ENCODE measurements at regions not wholly inside any gene's neighbourhood (a gene's known extent, or its start where the extent isn't known, plus 50 kb on each side); places are given as distances from the start of the nearest gene placed in this dataset.
A peak's percentile ranks its signal among the peaks of the same experiment; 100 is the strongest.
"Not testable (repeated sequence)": the region's sequence is repeated elsewhere in the genome, so short reads cannot be mapped to it uniquely, and the experiment has no call there.

DNA sequence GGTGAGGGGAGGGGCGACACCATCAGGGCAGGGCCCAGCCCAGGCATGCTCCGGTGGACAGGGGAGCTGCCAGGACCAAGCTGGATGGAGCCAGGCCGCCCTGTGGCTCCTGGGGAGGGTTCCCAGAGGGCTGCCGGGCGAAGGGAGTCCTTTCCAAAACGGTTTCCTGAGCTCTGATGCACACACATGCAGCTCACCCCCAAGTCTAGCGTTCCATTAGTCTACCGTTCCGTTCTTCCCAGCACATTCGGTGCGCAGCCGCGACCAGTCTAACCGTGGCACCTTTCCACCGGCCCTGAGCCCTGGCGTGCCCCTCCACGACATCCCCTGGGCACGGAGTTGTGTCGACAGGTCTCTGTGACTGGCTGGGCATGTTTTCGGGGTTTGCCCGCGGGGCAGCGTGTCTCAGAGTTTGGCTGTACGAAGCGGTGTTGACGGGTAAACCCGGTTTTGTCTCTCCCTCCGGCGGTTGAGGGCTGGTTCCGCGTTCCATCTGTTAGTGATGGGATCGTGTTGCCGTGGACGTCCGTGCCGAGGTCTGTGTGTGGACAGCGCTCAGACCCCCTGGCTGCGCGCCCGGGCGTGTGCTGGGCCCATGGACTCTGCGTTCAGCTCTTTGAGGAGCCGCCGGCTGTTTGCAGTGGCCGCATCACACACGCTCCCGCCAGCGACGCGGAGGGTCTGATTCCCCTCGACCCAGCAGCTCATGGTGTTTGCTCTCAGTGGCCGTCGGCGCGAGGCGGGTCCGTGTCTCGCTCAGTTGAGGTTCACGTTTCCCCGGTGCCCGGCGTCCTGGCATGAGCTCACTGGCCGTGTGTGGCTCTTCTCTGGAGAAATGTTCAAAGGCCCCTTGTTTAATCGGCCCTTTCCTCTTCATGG is 121.2 kb downstream of the IGLL1 start:
- Histone ChIP-seq H3K79me2 (ENCODE audit: insufficient read depth, low read length) (peaks cover 29% of the 10 kb centered on the region), H3K4me1 (ENCODE audit: insufficient read depth, low read length) (peaks cover 70% of the 10 kb centered on the region), H3K4me3 (ENCODE audit: low read depth in 1 of 2, low read length in 2 of 2) (peak overlapping the region in 1 of 2 experiments; percentile 52; a peak in 2 of 4 replicates), H3K27me3 (ENCODE audit: insufficient read depth, low read length, poor library complexity) (no peaks in the 10 kb centered on the region), H4K20me1 (ENCODE audit: insufficient read depth, low read length) (no peaks in the 10 kb centered on the region), H3K27ac (ENCODE audit: low read length) (peak overlapping the region; percentile 93), H3K36me3 (ENCODE audit: insufficient read depth, low read length) (peaks cover 12% of the 10 kb centered on the region), H3K4me2 (ENCODE audit: insufficient read depth, low read length) (peak overlapping the region; percentile 68), H2AFZ (ENCODE audit: low read depth, low read length) (no peak overlapping the region), H3K9me3 (ENCODE audit: insufficient read depth, low read length, severe bottlenecking) (no peaks in the 10 kb centered on the region), H3K9ac (ENCODE audit: low read depth, low read length) (peak overlapping the region; percentile 71)
- ATAC-seq (ENCODE audit: insufficient read depth, low read depth): no peak
- DNase-seq: peak; percentile 41
- TF ChIP-seq, protein P1, sequence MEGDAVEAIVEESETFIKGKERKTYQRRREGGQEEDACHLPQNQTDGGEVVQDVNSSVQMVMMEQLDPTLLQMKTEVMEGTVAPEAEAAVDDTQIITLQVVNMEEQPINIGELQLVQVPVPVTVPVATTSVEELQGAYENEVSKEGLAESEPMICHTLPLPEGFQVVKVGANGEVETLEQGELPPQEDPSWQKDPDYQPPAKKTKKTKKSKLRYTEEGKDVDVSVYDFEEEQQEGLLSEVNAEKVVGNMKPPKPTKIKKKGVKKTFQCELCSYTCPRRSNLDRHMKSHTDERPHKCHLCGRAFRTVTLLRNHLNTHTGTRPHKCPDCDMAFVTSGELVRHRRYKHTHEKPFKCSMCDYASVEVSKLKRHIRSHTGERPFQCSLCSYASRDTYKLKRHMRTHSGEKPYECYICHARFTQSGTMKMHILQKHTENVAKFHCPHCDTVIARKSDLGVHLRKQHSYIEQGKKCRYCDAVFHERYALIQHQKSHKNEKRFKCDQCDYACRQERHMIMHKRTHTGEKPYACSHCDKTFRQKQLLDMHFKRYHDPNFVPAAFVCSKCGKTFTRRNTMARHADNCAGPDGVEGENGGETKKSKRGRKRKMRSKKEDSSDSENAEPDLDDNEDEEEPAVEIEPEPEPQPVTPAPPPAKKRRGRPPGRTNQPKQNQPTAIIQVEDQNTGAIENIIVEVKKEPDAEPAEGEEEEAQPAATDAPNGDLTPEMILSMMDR (IDR thresholded peaks at IDR 0.05; ENCODE audit: borderline replicate concordance, extremely low read depth, low read length, poor library complexity, severe bottlenecking): no peak
- no peak for TF ChIP-seq EZH2 (IDR thresholded peaks at IDR 0.05; ENCODE audit: borderline replicate concordance, low read depth, low read length, severe bottlenecking)

DNA sequence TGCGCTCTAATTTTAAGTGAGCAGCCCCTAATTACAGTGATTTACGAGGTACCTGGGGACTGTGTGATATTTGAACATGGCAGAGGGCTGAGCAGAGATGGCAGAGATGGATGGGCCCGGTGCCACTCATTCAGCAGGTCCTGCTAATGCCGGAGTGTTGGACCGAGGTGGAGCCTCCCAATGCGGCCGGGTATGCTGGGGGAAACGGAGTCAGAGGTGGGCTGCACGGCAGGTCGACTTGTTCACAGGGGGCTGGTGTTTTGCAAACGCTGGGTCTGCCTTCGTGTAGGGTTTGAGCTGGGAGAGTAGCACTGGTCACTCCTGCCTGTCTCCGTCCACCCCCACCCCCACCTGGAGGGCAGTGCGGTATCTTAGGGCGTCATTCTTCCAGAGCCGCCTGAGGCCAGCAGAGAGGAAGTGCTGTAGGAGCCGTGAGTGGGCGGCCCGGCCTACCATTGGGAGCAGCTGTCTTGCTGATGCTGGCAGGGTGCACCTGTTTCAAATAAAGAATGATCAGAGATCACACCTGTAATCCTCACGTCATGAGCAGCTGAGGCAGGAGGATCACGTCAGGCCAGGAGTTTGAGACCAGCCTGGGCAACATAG is 122.6 kb downstream of the IGLL1 start:
- H2AFZ ChIP-seq (ENCODE audit: low read depth, low read length): 0 out of 2 replicates have a peak overlapping the region, but pooled peaks have one; percentile 2
- peaks cover 9% of the 10 kb centered on the region for H3K36me3 ChIP-seq (ENCODE audit: insufficient read depth, low read length)
- ATAC-seq (ENCODE audit: insufficient read depth, low read depth): 0 out of 3 replicates have a peak, but pooled peaks have one; percentile 3
- peak; percentile 73 for DNase-seq
- H3K4me3 ChIP-seq (ENCODE audit: low read depth in 1 of 2, low read length in 2 of 2): peak overlapping the region in 1 of 2 experiments; percentile 52; a peak in 3 of 4 replicates
- H3K4me1 ChIP-seq (ENCODE audit: insufficient read depth, low read length): peaks cover 72% of the 10 kb centered on the region
- H3K27ac ChIP-seq (ENCODE audit: low read length): peak overlapping the region; percentile 93
- no peak for TF ChIP-seq EZH2 (IDR thresholded peaks at IDR 0.05; ENCODE audit: borderline replicate concordance, low read depth, low read length, severe bottlenecking)
- TF ChIP-seq, protein P1 (IDR thresholded peaks at IDR 0.05; ENCODE audit: borderline replicate concordance, extremely low read depth, low read length, poor library complexity, severe bottlenecking): no peak
- H3K27me3 ChIP-seq (ENCODE audit: insufficient read depth, low read length, poor library complexity): no peaks in the 10 kb centered on the region
- peaks cover 29% of the 10 kb centered on the region for H3K79me2 ChIP-seq (ENCODE audit: insufficient read depth, low read length)
- H3K9ac ChIP-seq (ENCODE audit: low read depth, low read length): peak overlapping the region; percentile 71
- H4K20me1 ChIP-seq (ENCODE audit: insufficient read depth, low read length): no peaks in the 10 kb centered on the region
- peak overlapping the region; percentile 68 for H3K4me2 ChIP-seq (ENCODE audit: insufficient read depth, low read length)
- no peaks in the 10 kb centered on the region for H3K9me3 ChIP-seq (ENCODE audit: insufficient read depth, low read length, severe bottlenecking)

DNA sequence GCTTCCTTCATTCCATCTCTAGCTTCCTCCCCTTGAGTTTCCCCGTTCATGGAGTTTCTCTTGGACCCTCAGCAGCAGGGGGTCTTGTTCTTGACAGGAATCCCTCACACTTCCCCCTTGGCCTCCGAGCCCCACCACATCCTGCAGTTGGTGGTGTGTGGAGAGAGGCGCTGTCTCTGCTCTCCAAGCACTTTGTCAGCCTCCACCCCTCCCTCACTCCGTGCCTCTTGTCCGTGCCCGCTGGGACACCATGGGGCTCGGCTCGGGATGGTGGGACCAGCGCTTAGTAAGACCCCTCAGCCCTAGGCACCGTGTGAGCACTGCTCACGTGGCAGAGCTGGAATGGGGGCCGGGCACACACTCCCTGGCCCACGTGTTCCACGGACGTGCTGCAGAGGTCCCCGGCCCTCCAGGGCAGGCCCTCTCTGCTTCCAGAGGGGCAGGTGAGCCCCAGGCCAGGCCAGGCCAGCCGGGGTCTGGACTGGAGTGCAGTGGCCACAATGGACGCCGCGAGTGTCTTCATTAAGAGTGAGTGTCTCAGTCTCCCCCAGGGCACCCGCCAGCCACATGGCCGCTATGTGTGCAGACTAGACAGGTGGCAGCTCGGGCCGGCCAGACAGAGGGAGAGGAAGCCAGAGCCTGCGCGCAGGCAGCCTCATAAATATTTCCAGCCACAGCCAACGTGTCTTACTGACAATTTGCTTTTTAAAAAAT is 123.3 kb downstream of the IGLL1 start:
- peak; percentile 90 for DNase-seq
- H3K27me3 ChIP-seq (ENCODE audit: insufficient read depth, low read length, poor library complexity); H3K36me3 ChIP-seq (ENCODE audit: insufficient read depth, low read length); H3K9me3 ChIP-seq (ENCODE audit: insufficient read depth, low read length, severe bottlenecking); H4K20me1 ChIP-seq (ENCODE audit: insufficient read depth, low read length): not testable (repeated sequence)
- peak overlapping the region; percentile 71 for H3K9ac ChIP-seq (ENCODE audit: low read depth, low read length)
- H2AFZ ChIP-seq (ENCODE audit: low read depth, low read length): peak overlapping the region; percentile 63
- H3K4me3 ChIP-seq (ENCODE audit: low read depth in 1 of 2, low read length in 2 of 2): peak overlapping the region; percentile 2 to 52; a peak in 3 of 4 replicates
- H3K4me1 ChIP-seq (ENCODE audit: insufficient read depth, low read length): peaks cover 72% of the 10 kb centered on the region
- TF ChIP-seq, protein P1 (IDR thresholded peaks at IDR 0.05; ENCODE audit: borderline replicate concordance, extremely low read depth, low read length, poor library complexity, severe bottlenecking): peak; percentile 22
- peak overlapping the region; percentile 68 for H3K4me2 ChIP-seq (ENCODE audit: insufficient read depth, low read length)
- peak; percentile 64 for ATAC-seq (ENCODE audit: insufficient read depth, low read depth)
- H3K79me2 ChIP-seq (ENCODE audit: insufficient read depth, low read length): peaks cover 29% of the 10 kb centered on the region
- peak overlapping the region; percentile 93 for H3K27ac ChIP-seq (ENCODE audit: low read length)

DNA sequence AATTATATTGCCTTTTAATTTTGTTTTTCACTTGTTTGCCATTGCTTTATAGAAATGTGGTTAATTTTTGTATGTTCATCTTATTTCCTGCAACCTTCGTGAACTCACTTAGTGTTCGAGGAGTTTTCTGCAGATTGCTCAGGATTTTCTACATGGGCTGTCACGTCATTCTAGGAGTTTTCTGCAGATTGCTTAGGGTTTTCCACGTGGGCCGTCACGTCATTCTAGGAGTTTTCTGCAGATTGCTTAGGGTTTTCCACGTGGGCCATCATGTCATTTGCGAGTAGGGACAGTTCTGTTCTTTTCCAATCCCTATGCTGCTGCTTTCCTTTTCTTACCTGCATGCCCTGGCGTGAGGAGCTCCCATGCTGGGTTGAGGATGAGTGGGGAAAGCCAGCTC is 125.7 kb downstream of the IGLL1 start:
- H3K9ac ChIP-seq (ENCODE audit: low read depth, low read length); H3K27ac ChIP-seq (ENCODE audit: low read length); DNase-seq; H3K4me2 ChIP-seq (ENCODE audit: insufficient read depth, low read length); H2AFZ ChIP-seq (ENCODE audit: low read depth, low read length); H3K9me3 ChIP-seq (ENCODE audit: insufficient read depth, low read length, severe bottlenecking); H4K20me1 ChIP-seq (ENCODE audit: insufficient read depth, low read length); H3K4me3 ChIP-seq (ENCODE audit: low read depth in 1 of 2, low read length in 2 of 2); ATAC-seq (ENCODE audit: insufficient read depth, low read depth); H3K27me3 ChIP-seq (ENCODE audit: insufficient read depth, low read length, poor library complexity); H3K36me3 ChIP-seq (ENCODE audit: insufficient read depth, low read length): not testable (repeated sequence)
- H3K4me1 ChIP-seq (ENCODE audit: insufficient read depth, low read length): peaks cover 66% of the 10 kb centered on the region
- H3K79me2 ChIP-seq (ENCODE audit: insufficient read depth, low read length): peaks cover 20% of the 10 kb centered on the region

Data from DND-41 (cell line).